Memory B cell (primary cell): ENCODE measurements at regions not wholly inside any gene's neighbourhood (a gene's known extent, or its start where the extent isn't known, plus 50 kb on each side); places are given as distances from the start of the nearest gene placed in this dataset.
"Not testable (repeated sequence)": the region's sequence is repeated elsewhere in the genome, so short reads cannot be mapped to it uniquely, and the experiment has no call there.

Source experiments
- ATAC-seq: fragments of 150-1000 bp; cut with Tn5 transposase; 2 replicates; pipeline ENCODE4 v1.10.0; 2021; ENCODE audit warnings: low read depth, mild to moderate bottlenecking, moderate library complexity
- DNase-seq, 2 donors: peaks; one replicate each; pipeline ENCODE4 v3.0.0; 2022; ENCODE audit warnings: low spot score in 2 of 2
- H3K27ac Mint-ChIP-seq: one replicate; pipeline ENCODE4 v1.8.0; 2022; ENCODE audit warnings: mild to moderate bottlenecking, moderate library complexity, mixed read lengths
- H3K27me3 Mint-ChIP-seq: one replicate; pipeline ENCODE4 v1.8.0; 2022; ENCODE audit warnings: mixed read lengths
- H3K36me3 Mint-ChIP-seq: one replicate; pipeline ENCODE4 v1.8.0; 2022; ENCODE audit warnings: mild to moderate bottlenecking, mixed read lengths
- H3K4me1 Mint-ChIP-seq: one replicate; pipeline ENCODE4 v1.8.0; 2022; ENCODE audit warnings: mixed read lengths
- H3K4me3 Mint-ChIP-seq: one replicate; pipeline ENCODE4 v1.8.0; 2022; ENCODE audit warnings: mild to moderate bottlenecking, moderate library complexity, mixed read lengths
- H3K9me3 Mint-ChIP-seq: one replicate; pipeline ENCODE4 v1.8.0; 2022; ENCODE audit warnings: mixed read lengths

- no peak for DNase-seq
- Mint-ChIP-seq H3K27me3 (no peaks in the 10 kb centered on the region), H3K27ac (no peak overlapping the region), H3K4me3 (no peak overlapping the region), H3K9me3 (peaks cover 20% of the 10 kb centered on the region), H3K36me3 (peaks cover 4% of the 10 kb centered on the region), H3K4me1 (no peaks in the 10 kb centered on the region)
- no peak for ATAC-seq
Measured at GRCh38 chr19:20359933-20360720, 193.1 kb downstream of the ZNF486 start.

GRCh38 chr19:20358841-20359465 is 191.9 kb downstream of the ZNF486 start:
- H3K27ac Mint-ChIP-seq, H3K27me3 Mint-ChIP-seq, DNase-seq, H3K36me3 Mint-ChIP-seq, ATAC-seq, H3K4me3 Mint-ChIP-seq, H3K4me1 Mint-ChIP-seq: not testable (repeated sequence)
- peaks cover 17% of the 10 kb centered on the region for H3K9me3 Mint-ChIP-seq

DNA sequence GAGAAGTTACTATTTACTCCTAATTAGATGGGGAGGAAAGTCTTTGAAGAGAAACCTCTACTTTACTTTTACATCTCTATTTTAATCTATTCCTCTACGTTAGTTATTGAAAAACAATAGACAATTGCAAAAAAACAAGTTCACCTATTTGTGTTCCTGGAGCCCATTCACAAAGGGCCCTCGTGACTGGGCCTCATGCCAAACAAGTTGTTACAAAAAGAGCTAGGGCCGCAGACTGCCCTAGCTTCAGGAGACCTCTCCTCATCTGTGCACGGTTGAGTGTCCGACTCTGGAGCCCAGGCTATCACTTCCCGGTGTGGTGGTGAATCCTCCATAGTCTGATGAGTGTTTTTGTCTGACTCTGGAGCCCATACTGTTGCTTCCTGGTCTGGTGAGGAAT is 190.9 kb downstream of the ZNF486 start:
- no peaks in the 10 kb centered on the region for H3K27me3 Mint-ChIP-seq
- no peak overlapping the region for H3K4me3 Mint-ChIP-seq
- DNase-seq = no peak
- peaks cover 17% of the 10 kb centered on the region for H3K9me3 Mint-ChIP-seq
- H3K36me3 Mint-ChIP-seq = peaks cover 6% of the 10 kb centered on the region
- no peaks in the 10 kb centered on the region for H3K4me1 Mint-ChIP-seq
- no peak for ATAC-seq
- no peak overlapping the region for H3K27ac Mint-ChIP-seq

DNA sequence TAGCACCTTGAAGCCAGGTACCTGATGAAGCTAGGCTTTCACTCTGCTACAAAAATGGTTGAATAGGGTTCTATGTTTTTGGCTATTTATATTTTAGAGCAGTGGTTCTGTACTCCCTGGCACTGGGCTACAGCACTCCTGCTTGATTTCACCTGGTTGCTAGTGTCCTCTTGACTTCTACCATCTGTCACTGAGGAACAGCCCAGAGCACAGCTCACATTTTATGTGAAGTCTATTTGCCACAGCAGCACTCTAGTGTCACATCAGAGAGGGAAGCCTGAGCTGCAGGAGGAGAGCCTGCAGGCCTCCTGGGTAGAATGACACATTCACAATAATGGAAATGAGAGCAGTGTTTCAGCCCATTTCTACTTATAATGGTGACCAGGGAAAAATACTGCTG is 184.2 kb downstream of the ZNF486 start:
- Mint-ChIP-seq H3K27me3 (no peaks in the 10 kb centered on the region), H3K4me1 (no peaks in the 10 kb centered on the region), H3K9me3 (no peaks in the 10 kb centered on the region), H3K27ac (no peak overlapping the region), H3K4me3 (no peak overlapping the region), H3K36me3 (peaks cover 2% of the 10 kb centered on the region)
- no peak for ATAC-seq
- DNase-seq = no peak

- Mint-ChIP-seq H3K27ac (no peak overlapping the region), H3K36me3 (no peaks in the 10 kb centered on the region), H3K27me3 (no peaks in the 10 kb centered on the region), H3K4me3 (no peak overlapping the region), H3K9me3 (no peaks in the 10 kb centered on the region), H3K4me1 (no peaks in the 10 kb centered on the region)
- ATAC-seq (no peak), DNase-seq (no peak)
Measured at GRCh38 chr19:20349206-20349605, 182.2 kb downstream of the ZNF486 start.

GRCh38 chr19:20339444-20339843 is 172.4 kb downstream of the ZNF486 start:
- Mint-ChIP-seq H3K4me1 (no peaks in the 10 kb centered on the region), H3K27ac (no peak overlapping the region)

GRCh38 chr19:20334760-20335159 is 167.7 kb downstream of the ZNF486 start:
- peaks cover 2% of the 10 kb centered on the region for H3K9me3 Mint-ChIP-seq
- H3K4me3 Mint-ChIP-seq = no peak overlapping the region
- H3K27ac Mint-ChIP-seq = no peak overlapping the region
- no peak for ATAC-seq
- no peaks in the 10 kb centered on the region for H3K27me3 Mint-ChIP-seq
- no peaks in the 10 kb centered on the region for H3K36me3 Mint-ChIP-seq
- DNase-seq = no peak
- H3K4me1 Mint-ChIP-seq = no peaks in the 10 kb centered on the region

More at GRCh38 chr19:20339444-20339843, 172.4 kb downstream of the ZNF486 start:
- Mint-ChIP-seq H3K9me3 (peaks cover 2% of the 10 kb centered on the region), H3K36me3 (no peaks in the 10 kb centered on the region), H3K4me3 (no peak overlapping the region), H3K27me3 (no peaks in the 10 kb centered on the region)
- DNase-seq (no peak), ATAC-seq (no peak)

- Mint-ChIP-seq H3K27me3 (no peaks in the 10 kb centered on the region), H3K4me3 (no peak overlapping the region), H3K4me1 (no peaks in the 10 kb centered on the region), H3K27ac (no peak overlapping the region), H3K9me3 (peaks cover 2% of the 10 kb centered on the region), H3K36me3 (no peaks in the 10 kb centered on the region)
- ATAC-seq (no peak), DNase-seq (no peak)
Measured at GRCh38 chr19:20333508-20333907, 166.5 kb downstream of the ZNF486 start.

DNA sequence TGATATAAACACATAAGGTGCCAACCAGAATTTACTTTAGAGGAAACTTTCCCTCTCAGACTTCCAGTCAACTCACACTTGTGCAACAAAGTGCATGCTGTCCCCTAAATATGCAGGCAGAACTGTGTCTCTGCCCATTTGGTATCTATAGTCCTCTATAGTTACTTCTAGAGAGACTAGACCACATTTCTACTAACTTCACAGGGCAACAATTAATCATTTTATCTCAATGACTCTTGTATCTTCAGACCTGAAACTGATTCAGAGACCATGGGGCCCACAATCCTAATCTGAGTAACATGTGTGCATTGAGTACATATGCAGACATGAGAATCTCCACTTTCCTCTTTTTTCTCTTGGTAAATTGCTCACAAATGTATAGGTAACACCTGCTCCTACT is 158.1 kb downstream of the ZNF486 start:
- Mint-ChIP-seq H3K27me3 (no peaks in the 10 kb centered on the region), H3K27ac (no peak overlapping the region), H3K4me1 (no peaks in the 10 kb centered on the region), H3K9me3 (peaks cover 2% of the 10 kb centered on the region), H3K36me3 (no peaks in the 10 kb centered on the region), H3K4me3 (no peak overlapping the region)
- ATAC-seq (no peak), DNase-seq (no peak)

DNA sequence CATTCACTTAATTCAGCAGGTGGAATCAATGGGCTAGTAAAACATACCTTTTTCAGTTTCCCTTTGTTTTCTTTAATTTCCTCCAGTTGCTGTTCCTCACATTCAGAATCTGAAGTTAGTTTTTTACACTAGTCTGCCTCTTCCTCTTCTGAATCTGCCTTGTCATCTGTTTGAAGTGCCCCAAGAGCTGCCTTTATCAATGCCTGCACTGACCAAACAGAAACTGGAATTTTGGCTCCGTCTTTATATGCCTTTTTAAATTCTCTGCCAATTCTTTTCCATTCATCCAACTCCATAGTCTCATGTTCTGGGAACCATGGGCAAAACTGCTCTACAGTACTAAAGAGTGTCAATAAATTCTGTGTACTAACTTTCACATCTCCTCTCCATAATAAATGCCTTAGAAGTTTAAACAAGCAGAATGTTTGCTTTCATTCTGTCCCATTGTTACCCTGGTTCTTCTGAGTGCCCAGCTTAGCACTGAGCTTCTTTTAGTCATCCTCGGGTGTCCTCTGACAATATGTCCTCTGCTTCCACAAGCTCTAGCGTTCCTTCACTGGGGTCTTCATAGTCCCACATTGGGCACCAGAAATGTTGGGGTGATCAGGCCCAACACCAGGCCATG is 154.2 kb downstream of the ZNF486 start:
- Mint-ChIP-seq H3K27me3 (no peaks in the 10 kb centered on the region), H3K36me3 (no peaks in the 10 kb centered on the region), H3K4me3 (no peak overlapping the region), H3K4me1 (no peaks in the 10 kb centered on the region), H3K9me3 (peaks cover 4% of the 10 kb centered on the region), H3K27ac (no peak overlapping the region)
- ATAC-seq = no peak
- no peak for DNase-seq

- DNase-seq = no peak
- ATAC-seq = no peak
- Mint-ChIP-seq H3K4me3 (no peak overlapping the region), H3K27ac (no peak overlapping the region), H3K27me3 (no peaks in the 10 kb centered on the region), H3K9me3 (peaks cover 4% of the 10 kb centered on the region), H3K36me3 (no peaks in the 10 kb centered on the region), H3K4me1 (no peaks in the 10 kb centered on the region)
Measured at GRCh38 chr19:20320191-20320590, 153.2 kb downstream of the ZNF486 start.

DNA sequence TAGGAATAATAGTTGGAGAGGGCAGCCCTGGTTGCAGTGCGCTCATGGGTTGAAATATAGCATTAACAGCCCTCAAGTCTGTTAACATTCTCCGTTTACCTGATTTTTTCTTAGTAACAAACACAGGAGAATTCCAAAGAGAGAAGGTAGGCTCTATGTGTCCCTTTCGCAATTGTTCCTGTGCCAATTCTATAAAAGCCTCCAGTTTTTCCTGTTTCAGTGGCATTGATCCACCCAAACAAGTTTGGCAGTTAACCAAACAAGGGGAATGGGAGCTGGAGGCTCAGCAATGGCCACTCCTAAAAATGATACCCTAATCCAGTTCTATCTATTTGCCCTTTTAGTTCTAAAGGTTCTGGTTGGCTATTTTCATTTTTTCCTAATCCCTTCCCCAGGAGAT is 151.6 kb downstream of the ZNF486 start:
- no peaks in the 10 kb centered on the region for H3K36me3 Mint-ChIP-seq
- H3K9me3 Mint-ChIP-seq = peaks cover 4% of the 10 kb centered on the region
- H3K4me3 Mint-ChIP-seq = no peak overlapping the region
- H3K4me1 Mint-ChIP-seq = no peaks in the 10 kb centered on the region
- H3K27ac Mint-ChIP-seq = no peak overlapping the region
- ATAC-seq = no peak
- DNase-seq = no peak
- no peaks in the 10 kb centered on the region for H3K27me3 Mint-ChIP-seq

DNA sequence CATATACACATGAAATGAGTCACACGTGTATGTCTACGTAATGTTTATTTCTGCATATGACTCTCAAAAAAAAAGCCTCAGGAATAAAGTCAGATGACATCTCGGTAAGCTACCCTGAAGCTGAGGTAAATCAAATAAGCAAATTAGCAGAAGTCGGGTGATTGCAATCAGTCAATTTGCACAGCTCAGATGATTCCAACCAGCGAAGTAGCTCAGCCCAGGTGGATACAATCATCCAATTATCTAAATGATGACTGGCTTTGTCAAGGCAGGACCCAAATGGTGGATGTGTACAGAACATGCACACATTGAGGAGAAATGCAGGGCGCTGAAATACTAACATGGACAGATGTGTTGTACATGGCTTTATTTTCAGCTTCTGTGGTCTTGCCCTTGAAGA is 148.5 kb downstream of the ZNF486 start:
- ATAC-seq = no peak
- Mint-ChIP-seq H3K4me1 (no peaks in the 10 kb centered on the region), H3K4me3 (no peak overlapping the region), H3K9me3 (peaks cover 6% of the 10 kb centered on the region), H3K36me3 (no peaks in the 10 kb centered on the region), H3K27me3 (no peaks in the 10 kb centered on the region), H3K27ac (no peak overlapping the region)
- no peak for DNase-seq

DNA sequence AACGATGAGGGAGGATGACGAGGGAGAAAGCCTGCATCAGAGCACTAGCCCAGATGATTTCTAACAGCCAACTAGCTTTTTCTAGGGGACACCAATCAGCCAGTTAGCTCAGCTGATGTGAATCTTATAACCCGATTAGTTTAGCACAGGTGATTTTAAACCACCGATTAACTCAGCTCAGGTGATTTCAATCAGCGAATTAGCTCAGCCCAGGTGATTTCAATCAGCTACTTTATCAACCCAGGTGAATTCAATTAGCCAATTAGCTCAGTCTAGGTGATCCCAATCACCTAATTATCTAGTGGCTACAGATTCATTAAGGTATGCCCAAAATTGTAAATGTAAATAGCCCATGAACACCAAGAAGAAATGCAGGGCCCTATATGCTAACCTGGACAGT is 146.9 kb downstream of the ZNF486 start:
- no peaks in the 10 kb centered on the region for H3K4me1 Mint-ChIP-seq
- no peak for ATAC-seq
- DNase-seq = no peak
- H3K4me3 Mint-ChIP-seq = no peak overlapping the region
- H3K36me3 Mint-ChIP-seq = no peaks in the 10 kb centered on the region
- peaks cover 5% of the 10 kb centered on the region for H3K9me3 Mint-ChIP-seq
- H3K27me3 Mint-ChIP-seq = no peaks in the 10 kb centered on the region
- no peak overlapping the region for H3K27ac Mint-ChIP-seq
